SKM-1 (cell line): ENCODE measurements at regions not wholly inside any gene's neighbourhood (a gene's known extent, or its start where the extent isn't known, plus 50 kb on each side); places are given as distances from the start of the nearest gene placed in this dataset.

Experiments
- DNase-seq: peaks from one replicate; lab custom pipeline; 2025; ENCODE audit not compliant: unreplicated experiment; lab: John Stamatoyannopoulos, UW

DNA sequence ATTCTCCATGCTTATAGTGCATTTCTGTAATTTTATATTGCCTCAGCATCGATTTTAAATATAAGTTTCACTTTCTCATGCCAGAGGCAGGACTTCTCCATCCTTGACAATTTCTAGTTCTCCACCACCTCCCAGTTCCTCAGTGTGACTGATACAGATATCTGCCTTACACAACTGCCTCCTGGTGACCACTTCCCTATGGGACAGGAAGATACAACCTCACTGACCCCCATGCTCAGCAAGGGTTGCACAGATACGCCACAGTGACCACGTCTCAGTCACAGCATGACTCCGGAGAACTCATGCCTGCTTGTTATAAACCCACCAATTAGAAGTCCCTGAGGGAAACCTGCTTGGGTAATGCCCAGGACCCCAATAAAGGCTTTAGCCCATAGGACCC, 284.0 kb upstream of the MC4R start:
- DNase-seq = peak; percentile 87

DNA sequence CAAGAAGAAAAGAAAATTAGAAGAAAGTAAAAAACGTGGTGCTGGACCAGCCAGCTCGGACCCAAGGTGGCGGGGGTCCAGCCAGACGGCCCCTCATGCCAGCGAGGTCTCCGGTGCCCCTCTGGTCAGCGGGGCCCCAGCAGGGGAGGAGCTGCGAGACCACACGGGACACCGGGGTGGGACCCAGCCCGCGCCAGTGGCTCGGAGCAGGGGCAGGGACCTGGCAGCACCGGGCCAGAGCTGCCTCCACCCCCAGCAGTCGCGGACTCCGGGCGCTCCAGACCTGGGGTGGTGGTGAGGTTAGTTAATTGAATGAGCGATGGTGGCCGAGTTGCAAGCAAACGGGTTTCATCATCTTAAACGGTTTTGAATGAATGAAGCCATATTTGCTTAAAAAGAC, 289.9 kb upstream of the MC4R start:
- no peak for DNase-seq

DNA sequence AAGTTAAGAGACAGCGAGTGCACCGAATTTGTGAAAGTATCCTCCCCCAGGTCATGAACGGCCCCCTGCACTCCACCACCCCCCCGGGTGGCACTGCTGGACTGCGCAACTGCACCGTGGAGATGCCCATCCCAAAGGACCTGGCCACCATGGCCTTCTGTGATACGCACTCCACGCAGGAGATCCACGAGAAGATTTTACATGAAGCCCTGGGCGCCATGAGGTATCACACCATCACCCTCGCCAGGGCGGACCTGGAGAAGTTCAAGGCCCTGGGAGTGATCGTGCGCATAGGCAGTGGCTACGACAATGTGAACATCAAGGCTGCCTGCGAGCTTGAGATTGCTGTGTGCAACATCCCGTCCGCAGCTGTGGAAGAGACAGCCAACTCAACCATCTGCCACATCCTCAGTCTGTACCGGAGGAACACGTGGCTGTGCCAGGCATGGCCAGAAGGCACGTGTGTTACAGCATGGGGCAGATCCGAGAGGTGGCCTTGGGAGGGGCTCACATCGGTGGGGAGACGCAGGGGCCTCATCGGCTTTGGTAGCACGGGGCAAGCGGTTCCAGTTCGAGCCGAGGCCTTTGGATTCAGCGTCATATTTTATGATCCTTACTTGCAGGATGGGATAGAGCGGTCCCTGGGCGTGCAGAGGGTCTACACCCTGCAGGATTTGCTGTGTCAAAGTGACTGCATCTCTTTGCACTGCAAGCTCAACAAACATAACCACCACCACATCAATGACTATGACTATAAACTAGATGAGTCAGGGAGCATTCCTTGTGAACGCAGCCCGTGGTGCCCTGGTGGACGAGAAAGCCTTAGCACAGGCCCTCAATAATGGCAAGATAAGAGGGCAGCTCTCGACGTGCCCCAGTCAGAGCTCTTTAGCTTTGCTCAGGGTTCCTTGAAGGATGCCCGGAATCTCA, 290.8 kb upstream of the MC4R start:
- no peak for DNase-seq

DNA sequence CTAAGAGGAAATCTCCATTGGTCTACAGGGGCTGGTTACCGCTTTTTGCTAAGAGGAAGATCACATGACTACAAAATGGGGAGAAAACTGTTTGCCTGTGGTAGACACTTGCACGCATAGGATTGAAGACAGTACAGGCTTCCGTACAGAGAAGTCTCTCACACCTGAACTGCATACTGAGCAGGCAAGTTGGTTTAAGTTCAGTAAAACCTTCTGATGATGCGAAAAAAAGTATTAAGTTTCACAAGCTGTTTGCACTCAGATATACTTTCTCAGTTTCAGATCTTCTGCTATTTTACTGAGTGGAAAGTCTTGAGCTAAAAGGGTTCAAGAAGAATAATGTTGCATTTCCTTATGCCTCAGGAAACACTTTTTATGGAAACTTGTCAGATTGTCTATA, 292.2 kb upstream of the MC4R start:
- DNase-seq = no peak

DNA sequence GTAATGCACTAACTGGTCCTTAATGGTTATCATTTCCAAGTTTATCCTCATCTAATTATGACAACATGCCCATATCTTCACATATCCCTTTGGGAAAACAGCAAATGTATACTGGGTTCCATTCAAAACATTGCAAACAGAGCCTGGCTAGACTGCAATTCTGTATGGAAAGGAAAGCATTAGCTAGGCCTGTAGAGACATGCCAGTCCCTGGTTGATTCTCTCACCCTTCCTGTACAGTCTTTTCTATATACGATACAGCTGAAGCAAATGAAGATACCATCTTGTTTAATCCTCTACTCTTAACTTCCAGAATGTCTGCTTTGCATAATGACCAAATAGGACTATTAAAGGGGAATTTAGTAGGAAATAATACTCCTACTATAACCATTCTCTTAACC, 294.4 kb upstream of the MC4R start:
- DNase-seq = no peak

DNA sequence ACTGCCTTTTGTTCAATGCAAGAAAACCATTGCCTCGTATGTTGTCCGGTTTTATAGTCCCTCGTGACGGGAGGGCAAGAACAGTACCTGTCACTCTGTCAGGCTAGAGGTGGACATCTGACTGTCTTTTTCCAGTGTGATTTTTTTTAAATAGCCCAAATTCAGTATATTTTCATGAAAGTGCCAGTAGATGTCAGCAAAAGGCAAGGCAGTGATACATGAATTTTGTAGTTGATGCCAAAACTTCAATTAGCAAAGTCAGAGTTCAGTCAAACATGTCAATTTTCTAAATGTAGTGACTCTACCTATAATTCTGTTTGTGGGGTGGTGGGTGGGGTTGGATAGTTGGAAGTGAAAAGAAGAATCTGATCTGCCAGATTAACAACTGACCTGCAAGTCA, 296.0 kb upstream of the MC4R start:
- DNase-seq = no peak

DNA sequence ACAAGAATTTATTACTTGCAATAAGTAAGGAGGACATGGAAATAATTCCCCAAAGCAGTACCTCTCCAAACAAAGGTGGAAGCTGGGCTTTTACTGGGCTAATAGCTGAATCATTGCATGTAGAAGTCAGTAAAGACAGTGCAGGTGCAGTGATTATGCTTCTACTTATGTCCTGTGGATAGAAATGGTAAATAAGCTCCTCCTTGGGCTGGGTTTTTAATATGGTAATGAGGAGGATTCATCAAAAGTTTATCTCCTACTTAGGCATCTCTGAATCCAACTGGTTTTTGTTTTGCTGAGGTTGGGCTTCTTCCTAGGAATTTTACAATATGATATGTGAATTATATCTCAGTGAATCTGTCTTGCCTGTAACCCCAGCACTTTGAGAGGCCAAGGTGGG, 297.4 kb upstream of the MC4R start:
- DNase-seq = no peak

DNA sequence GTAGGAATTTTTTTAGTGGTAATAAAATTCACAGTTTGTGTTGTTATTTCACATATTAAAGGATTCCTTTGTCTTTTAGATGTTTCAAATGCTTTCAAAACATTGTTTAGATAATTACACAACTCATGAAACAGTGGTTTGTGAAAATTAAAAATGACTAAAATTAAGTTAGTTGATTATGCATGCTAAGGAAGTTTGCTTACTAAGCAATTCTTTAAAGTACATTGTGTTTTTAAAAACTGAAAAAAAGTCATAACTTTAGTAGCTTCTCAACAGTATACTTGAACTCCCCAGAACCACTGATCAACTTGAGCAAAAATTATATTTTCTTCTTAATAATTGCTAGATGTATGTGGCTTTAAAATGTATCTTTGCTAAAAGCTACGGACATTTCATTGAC, 298.4 kb upstream of the MC4R start:
- no peak for DNase-seq

DNA sequence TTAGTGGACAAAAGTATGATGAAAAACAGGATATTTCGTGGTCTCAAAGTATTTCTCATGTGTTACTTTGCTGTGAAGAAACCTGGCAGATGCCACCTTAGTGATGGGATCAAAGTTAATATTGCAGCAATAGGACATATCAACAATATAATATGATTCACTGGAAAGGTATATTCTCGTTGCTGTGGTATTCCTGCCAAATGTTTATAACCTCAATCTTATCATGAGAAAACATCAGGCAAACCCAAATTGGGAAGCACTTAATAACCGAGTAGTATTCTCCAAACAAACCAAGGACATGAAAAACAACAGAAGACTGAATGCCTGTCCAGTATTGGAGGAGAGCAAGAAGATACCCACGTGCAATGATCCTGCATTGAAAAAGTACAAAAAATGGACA, 302.6 kb upstream of the MC4R start:
- no peak for DNase-seq

DNA sequence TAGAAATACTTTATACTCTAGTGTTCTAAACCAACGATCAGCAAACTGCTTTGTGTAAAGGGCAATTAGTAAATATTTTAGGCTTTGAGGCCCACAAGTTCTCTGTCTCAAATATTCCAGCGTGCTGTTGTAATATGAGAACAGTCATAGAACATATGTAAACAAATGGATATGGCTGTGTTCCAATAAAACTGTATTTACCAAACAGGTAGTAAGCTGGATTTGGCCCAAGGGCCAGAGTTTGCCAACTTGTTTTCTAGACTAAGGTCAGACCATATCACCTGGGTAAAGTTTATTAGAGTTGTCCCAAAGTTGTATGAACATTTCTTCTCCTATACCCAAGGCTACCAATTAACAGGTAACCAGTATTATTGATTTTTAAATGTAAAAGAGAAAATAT, 303.2 kb upstream of the MC4R start:
- DNase-seq = no peak

DNA sequence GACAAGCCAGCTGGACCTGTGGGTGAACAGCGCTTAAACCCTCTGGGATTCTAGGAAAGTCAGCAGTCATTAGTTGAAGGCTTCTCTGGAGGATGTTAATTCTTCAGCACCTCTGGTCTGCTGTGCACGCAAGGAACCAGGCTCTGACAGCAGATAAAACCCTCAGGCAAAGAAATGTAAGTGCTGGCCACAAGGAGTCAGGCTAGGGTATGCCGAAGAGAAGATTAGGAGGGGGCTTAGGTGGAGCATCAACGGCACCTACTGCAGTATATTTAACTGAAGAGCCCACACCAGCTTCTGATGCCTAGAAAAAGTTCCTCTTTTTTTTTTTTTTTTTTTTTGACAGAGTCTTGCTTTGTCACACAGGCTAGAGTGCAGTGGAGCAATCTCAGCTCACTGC, 304.2 kb upstream of the MC4R start:
- DNase-seq = no peak

DNA sequence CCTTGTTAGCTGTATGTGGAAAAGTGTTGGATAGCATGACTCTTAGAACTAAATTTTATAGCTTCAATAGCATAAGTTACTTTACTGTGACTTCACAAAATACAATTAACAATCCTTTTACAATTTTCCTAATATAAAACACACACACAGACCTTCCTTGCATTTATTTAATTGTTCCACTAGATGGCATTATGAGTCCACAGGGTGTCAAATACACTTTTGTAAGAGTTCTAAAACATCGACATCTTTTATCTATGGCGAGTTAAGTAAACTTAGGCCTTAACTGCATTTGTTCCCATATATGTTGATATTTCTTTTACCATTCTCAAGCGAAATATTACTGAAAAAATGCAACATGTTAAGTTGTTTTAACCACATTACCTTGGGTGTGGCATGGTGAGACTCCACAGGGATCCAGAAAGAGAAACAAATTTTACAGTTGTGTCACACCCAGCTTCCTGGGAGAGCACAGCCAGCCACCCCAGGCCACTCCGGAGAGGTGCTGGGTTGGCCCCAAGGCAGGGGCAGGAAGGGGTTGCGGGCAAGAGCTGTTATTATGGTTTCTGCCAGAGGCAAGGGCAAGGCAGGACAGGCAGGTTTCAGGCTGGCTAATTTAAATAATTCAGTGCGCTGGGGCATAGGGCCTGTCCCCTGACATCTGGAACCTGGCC, 312.4 kb upstream of the MC4R start:
- no peak for DNase-seq

DNA sequence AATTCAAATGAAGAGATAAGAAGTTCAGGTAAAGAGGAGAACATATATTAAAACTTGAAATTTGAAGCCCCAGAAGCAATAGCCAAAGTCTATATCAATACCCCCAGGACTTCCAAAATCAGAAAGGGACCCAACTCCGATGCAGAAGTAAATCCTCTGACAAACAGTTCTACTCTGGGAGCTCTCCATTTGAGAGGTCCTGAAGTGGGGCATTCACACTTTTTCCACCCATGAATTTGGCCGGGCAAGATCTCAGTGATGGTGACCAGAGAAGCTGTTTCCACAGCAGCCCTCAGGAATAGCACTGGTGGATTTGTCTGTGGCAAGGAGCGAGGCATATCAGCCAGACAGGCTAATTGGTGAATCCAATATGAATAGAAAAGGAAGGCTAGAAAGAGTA, 313.6 kb upstream of the MC4R start:
- DNase-seq = no peak

DNA sequence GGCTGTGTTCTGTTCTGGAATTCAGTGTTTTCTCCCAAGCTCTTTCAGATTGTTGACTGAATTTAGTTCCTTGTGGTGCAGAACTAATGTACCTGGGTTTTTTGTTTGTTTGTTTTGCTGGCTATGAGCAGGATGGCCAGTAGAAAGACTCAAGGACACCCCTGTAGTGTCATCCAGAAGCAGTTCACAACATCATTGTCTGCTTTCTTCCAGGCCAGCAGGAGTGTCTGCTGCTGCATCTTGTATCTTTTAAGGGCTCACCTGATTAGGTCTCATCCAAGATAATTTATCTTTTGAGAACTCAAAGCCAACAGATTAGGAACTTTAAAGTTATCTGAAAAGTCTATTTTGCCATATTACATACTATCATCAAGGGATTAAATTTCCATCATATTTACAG, 318.5 kb upstream of the MC4R start:
- no peak for DNase-seq

DNA sequence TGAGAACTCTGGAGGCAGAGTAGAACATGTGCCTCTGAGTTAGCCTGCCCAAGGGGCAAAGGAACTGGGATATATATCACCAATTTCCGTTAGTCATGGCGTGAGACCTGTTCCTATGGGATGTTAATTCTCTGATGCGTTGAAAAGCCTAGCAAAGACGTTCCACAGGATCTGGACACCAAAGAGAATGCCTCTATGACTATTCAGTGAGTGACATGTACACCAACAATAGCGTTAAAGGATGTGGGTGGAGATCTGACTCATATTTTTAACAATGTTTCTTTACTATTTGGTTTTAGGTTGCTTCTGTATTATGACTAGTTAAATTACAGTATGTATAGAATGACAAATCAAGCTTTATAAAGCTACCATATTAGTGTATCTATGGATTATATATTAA, 320.9 kb upstream of the MC4R start:
- no peak for DNase-seq

DNA sequence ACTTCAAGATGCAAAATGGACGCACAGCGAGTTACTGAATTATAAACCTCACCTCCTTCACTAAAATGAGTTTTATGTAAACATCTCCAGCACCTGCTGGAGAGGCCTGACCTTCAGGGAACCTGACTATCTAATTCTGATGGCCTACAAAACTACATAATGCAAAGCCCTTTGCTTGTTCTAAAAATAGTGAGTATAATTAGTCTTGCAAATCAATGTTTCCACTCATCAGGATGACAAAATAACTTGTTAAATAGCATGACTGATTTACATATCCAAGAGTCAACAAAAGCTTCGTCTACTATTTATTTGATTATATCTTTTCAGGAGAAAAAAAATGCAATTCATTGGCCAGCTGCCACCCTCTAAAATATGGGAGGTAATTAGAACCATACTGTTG, 326.3 kb upstream of the MC4R start:
- DNase-seq = no peak

DNA sequence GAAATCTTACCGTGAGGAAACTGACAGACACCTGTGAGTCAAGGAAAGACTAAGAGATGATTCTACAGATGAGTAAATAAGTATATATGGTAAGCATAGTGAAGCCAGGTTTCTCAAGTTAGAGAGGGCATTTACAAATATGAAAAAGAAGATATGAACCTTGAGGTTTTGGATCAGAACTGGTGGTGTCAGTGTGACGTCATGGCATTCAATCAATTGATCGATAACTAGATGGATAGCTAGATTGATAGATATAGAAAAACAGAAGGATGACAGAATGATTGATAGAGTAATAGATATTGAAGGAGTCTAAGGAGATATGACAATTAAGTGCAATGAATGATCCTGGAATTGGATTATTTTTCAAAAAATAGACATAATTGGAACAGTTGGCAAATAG, 350.2 kb upstream of the MC4R start:
- no peak for DNase-seq

DNA sequence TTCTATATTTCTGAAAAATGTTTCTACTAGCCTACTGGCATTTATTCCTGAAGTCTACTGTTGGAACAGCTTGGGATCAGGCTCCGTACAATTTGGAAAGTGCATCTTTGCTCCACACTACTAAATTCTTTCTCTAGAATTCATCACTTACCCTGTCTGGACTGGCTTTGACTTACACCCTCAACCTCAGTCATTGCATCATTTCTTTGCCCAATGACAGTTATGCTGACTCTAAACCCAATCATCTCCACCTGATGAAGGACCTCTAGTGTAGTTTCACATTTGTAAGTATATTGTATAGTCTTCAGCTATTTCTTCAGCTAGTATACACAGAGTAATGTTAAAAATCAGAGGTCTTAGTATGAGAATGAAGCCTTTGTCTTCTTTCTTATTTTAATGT, 359.6 kb upstream of the MC4R start:
- DNase-seq = no peak

DNA sequence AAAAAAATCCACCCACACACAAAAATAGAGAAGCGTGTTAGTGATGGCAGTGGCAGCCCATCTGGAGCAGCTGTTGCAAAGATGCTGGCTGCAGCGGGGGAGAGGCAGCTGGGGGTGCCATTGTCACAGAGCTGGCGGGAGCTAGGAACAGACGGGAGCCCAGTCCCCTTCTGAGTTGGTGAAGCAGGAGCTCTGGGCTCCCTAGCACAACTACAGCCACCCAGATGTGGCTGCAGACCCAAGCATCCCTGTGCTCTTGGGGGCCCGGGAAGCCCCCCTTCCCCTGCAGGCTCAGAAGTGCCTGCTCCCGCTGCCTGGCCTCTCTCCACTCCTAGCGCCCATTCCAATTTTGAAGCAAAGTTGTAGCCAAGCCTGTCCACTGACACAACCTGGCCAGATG, 366.6 kb upstream of the MC4R start:
- DNase-seq = no peak

DNA sequence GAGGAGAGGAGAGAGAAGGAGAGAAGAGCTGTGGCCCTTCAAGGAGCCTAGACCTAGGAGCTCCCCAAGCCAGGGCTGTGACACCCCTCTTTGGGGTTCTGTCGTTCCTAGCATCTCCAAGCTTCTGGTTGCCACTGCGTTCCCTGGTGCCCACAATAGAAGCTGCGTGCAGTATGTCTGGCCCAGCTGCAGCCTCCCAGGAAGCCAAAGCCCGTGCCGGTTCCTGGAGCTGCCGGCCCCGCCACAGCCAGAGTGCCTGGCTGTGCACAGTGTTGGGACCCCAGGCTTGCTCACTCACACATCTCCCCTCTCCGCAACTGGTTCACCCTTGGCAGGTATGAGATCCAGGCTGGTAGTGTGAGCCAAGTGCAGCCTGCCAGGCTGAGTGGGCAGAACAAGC, 367.7 kb upstream of the MC4R start:
- no peak for DNase-seq

DNA sequence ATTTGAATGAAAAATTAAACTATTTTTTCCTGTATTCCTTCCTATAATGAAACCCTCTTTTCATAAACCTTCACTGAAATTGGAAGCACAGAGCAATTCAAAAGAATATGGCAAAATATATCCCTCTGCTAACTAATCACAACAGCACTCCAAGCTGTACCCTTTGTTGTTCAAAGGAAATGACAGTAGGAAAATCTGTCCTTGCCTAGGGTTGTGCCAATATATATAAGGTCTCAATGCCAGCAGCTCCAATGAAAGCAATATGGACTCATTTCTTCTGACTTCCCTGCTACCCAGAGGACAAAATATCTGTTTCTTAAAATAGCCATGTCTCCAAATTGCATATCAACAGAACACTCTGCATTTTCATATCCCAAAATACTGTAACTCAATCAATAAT, 373.9 kb upstream of the MC4R start:
- no peak for DNase-seq

DNA sequence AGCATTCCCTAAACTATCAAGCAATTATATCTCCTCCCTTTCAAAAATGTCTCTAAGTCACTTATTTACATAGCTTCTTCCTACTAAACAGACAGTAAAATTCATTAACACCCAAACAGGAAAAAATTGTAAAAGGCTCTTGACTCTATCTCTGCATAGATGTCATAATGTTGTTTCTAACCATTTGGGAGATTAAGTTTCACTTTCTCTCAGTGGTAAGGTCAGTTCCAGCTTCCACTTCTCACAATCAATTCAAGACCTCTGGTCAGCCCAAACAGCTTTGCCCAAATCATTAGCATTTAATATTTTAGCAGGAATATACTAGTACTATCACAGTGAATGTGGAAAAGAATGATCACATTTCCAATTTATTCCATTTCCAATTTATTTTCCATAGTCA, 374.3 kb upstream of the MC4R start:
- no peak for DNase-seq

DNA sequence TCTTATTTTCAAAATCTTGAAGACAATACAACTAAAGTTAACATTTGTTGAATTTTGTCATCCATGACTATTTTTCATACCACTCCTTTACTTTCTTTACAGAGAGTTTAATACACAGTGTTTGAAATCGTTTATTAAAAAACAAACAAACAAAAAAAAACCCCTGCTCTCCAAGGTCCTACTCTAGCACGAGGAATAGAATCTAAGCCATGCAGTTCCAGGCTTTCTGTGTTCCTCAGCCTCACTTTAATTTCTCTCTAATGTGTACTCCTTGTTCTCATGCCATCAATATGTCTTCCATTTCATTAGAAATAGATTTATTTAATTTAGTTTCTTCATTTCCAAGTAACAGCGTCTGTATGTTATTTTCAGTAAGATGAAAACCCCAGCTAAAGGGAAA, 381.2 kb upstream of the MC4R start:
- DNase-seq = no peak
